HG02759 (cell line): ENCODE measurements at regions not wholly inside any gene's neighbourhood (a gene's known extent, or its start where the extent isn't known, plus 50 kb on each side); places are given as distances from the start of the nearest gene placed in this dataset.
A peak's percentile ranks its signal among the peaks of the same experiment; 100 is the strongest.

Experiments used
- ATAC-seq: cut with Tn5 transposase; IDR thresholded peaks from one replicate; pipeline ENCODE4 v1.9.1; 2021; ENCODE audit warnings: mild to moderate bottlenecking, moderate library complexity; ENCODE audit not compliant: unreplicated experiment

DNA sequence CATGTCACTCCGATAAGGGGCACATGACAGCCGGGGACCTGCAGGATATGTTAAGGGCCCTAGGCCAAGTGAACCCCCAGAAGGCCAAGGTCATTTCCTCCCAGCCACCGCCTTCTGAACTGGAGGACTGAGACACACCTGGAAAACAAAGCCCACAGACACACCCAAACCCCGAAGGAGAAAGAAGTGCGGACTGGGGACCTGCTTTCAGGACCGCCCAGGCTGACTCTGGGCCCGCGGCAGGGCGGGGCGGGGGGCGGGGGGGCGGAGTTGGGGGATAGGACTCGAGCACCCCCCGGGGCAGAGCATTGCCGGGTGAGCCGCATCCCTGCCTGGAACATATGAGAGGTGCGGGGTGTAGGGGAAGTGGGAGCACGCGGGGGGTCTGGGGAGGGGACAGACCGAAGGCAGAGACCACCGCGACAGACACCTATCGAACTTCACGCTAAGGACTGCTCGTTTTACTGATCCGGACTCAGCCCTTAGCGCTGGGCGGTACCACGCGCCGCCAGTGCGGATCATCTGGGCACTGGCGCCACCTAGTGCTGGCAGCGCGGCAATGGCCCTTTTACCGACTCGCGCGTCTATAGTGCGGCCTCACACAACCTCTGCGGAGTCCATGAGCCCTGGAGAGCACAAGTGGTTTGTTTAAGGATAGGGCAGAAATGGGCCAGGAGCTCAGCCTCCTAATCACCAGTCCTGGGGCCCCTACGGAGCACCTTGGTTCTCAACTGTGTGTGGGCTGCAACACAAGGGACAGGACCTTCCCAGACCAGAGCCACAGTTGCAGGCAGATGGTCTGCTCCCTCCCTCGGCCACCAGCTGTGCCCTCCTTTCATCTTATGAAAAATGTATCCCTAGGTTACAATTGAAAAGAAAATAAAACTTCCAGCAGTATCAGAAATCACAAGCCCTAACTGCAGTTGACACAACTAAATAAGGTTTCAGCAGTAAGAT, 157.6 kb downstream of the HERPUD2 start:
- peak; percentile 100 for ATAC-seq

DNA sequence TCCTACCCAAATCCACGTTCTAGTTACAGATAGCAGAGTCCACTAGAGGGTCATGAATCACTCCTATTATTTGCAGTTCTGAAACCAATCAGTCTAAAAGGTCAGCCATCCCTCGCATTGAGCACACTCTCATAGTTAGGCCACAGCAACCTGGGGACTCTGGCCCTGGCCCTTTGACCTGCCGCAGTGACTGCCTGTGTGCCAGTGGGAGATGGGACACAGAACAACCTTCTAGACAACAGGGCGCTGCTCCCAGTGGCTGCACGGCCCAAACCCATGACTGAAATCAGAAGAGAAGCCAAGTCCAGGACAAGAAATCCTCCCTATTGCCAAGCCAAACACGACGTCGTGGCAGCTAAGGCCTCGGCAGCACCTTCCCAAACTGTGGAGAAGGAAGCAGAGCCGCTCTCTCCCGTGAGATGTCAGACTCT, 158.5 kb downstream of the HERPUD2 start:
- no peak for ATAC-seq

DNA sequence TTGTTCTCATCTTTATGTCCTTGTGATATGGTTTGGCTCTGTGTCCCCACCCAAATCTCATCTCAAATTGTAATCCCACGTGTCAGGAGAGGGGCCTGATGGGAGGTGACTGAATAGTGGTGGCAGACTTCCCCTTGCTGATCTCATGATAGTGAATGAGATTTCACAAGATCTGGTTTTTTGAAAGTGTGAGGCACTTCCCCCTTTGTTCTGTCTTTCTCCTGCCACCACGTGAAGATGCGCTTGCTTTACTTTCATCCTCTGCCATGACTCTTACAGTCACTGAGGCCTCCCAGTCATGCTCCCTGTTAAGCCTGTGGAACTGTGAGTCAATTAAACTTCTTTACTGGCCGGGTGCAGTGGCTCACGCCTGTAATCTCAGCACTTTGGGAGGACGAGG, 161.0 kb downstream of the HERPUD2 start:
- ATAC-seq: no peak

DNA sequence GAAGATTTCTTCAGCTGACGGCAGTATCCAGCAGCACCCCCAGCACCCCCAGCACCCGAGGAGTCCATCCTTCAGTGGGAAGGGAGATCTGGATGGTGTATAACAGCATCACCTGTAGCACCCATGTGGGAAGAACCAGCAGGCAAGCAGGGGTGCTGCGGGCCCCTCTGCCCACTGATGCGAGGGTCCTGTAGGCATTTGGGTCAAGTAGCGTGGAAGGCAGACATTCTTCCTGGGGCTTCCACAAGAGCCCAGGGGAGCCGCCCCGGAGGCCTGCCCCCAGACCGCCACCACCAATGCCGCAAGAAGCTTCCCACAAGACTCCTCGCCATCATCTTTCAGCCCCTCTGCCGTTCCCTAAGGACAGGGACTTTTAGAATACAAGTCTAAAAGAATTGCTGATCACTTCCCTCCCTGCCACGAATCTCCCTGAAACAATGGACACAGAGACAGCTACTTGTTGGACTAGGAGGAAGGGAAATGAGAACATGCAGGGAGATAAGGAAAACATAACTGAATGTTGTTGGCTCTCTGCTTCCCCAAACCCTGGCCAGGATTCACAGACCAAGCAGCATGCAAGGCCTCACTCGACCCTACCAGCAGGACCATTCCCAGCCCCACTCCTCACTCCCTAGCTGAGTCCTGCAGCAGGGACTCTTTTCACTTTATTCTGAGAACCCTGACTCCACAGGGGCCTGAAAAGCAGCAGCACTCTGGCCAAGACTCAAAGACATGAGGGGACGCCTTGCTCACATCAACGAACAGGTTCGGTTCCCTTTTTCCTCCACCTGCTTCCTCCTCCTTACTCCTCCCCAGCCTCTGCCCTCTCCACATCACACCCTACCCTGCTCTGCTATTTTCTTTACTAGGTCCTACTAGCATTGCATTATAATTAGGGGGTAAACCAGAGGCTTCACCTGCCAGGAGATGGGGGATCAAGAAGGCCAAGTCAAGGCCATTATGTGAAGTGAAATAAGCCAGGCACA, 164.5 kb downstream of the HERPUD2 start:
- ATAC-seq: no peak

DNA sequence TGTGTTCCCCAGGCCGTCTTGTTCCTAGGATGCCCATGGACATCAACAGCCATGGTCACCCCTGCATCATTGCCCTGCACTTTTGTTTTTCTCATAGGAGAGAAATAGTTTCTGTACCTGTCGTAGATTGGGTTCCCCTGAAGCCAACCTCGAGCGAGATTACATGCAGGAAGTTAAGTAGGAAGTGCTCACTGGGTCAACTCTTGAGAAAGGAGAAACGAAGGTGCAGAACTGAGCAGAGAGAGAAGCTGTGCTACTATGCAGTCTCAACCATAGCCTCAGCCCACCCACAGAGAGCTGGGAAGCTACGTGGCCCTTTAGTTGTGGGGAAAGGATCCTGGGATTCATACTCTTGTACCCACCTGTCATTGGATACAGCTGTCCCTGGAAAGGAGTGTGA, 165.2 kb downstream of the HERPUD2 start:
- no peak for ATAC-seq

DNA sequence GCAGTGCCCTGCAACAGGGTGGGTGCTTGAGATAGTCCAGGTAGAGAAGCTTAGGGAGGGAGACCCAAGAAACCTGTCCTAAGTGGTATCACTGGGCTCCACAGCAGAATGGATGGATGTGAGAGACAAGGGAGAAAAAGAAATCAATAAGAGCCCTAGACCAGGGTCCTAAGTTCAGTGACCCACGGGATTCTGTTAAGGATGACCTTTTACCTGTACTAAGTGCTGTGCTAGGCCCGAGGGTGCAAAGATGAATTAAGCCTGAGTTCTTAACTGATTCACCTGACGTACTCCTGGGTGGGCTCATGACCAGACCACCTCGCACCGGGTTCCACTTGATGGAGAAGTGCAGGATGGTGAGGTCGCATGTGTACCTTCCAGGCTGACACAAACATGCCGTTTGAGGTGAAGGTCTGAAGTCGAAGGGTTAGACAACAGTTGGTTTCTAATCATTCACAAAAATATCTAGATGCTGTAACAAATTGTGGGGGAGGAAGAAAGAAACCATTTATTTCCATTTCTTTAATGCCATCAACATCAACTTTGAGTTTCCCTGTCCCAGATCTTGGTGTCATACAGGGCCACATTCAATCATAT, 166.5 kb downstream of the HERPUD2 start:
- no peak for ATAC-seq

DNA sequence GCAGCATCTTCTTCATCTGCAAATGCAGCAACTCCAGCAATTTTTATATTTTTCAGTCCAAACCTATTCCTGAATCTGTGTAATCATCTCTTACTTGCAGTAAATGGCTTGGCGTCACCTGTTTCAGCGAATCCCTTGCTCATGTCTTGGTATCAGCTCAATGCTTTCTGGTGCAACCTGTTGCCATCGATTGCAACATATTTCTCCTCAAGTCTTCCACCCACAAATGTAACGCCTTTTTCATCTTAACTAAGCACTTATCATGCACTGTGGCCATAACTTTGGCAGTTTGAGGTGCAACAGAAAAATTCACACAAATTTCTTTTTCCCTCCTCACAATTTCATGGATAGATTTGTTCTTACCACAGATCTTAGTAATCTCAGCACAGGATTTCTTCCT, 168.3 kb downstream of the HERPUD2 start:
- ATAC-seq: no peak

DNA sequence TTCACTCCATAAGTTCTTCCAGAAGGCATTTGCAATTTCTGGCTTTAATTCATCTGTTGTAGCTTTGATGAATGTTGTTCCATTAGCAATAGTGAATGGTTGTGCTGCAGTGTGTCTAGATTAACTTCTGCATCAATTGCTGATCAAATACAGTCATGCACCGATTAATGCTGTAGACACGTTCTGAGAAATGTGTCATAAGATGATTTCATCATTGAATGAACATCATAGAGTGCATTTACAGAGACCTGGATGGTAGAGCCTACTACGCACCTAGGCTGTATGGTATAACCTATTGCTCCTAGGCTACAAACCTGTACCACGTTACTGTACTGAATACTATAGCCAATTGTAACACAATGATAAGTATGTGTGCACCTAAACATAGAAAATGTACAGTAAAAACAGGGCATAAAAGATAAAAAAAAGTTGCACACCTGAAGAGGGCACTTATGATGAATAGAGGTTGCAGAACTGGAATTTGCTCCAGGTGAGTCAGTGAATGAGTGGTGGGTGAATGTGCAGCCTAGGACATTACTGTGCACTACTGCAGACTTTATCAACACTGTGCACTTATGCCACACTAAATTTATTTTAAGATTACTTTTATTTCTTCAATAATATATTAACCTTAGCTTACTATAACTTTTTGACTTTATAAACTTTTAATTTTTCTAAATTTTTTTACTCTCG, 170.7 kb downstream of the HERPUD2 start:
- ATAC-seq: no peak

DNA sequence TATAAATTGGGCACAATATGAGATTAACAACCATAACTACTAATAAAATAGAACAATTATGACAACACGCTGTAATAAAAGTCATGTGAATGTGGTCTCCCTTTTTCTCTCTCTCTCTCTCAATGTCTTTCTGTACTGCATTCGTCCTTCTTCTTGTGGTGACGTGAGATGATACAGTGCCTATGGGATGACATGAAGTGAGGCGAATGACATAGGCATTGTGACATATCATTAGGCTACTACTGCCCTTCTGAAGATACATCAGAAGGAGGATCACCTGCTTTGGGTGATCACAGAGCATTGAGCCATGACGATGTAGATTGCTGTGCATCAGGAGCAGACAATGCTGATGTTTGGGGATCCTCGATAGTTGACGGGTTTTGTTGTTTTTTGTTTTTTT, 171.6 kb downstream of the HERPUD2 start:
- ATAC-seq: no peak

DNA sequence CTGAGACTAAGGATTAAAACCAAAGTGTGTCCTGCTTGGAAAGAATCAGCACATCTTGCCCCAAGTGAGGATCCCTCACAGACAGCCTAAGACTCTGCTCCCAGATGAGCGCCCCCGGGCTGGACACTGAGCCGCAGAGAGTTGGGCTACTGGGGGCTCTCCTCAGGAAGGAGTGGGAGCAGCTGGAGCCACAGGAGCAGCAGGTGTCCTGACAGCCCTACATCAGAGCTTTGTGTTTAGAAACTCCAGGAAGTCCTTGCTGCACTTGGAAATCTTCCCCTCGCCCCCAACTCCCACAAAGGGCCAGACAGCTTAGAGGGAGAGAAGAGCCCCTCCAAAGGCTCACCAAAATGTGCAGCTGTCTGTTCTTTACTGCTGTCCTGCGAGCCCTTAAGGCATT, 172.2 kb downstream of the HERPUD2 start:
- ATAC-seq: no peak

DNA sequence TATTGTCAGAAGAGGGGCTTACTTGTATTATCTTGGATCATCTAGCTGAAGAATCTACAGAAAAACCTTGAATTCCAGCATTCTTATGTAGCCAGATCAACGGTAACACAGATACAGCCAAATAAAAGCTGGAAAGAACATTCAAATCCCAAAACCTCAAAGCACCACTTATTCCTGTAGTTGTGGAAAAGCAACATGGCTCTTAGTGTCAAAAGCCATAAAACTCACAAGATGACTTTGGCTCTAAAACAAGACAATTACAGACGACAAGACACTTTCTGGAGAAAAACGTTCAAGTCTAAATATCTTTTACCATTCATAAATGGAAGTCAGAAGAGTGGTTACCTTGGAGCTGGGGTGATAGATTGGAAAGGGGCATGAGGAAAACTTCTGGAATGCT, 173.0 kb downstream of the HERPUD2 start:
- no peak for ATAC-seq

DNA sequence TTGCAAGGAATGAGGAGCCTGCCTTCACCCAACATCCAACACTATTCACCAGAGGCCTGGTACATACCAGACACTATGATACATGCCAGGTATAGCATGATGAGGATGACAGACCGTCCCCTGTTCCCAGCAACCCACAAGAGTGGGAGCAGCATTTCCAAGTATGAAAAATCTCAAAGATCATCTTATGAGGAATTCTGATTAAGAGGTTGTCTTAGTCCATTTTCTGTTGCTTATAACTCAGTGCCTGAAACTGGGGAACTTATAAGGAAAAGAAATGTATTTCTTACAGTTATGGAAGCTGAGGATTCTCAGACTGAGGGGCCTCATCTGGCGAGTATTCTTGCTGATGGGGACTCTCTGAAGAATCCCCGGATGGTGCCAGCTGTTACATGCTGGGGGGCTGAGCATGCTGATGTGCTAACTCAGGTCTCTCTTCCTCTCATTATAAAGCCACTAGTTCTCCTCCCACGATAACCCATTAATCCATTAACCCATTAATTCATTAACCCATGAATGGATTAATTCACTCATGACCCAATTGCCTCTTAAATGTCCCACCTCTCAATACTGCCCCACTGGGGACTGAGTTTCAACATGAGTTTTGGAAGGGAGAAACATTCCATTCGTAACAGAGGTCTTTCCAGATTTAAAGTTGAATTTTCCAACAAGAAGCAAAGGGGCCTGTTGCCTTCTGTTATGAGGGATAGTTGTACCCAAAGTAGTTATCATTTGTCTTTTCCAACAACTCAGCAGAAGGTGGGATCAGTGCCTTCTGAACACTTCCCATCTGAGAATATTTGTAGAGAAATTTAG, 173.9 kb downstream of the HERPUD2 start:
- ATAC-seq: no peak

DNA sequence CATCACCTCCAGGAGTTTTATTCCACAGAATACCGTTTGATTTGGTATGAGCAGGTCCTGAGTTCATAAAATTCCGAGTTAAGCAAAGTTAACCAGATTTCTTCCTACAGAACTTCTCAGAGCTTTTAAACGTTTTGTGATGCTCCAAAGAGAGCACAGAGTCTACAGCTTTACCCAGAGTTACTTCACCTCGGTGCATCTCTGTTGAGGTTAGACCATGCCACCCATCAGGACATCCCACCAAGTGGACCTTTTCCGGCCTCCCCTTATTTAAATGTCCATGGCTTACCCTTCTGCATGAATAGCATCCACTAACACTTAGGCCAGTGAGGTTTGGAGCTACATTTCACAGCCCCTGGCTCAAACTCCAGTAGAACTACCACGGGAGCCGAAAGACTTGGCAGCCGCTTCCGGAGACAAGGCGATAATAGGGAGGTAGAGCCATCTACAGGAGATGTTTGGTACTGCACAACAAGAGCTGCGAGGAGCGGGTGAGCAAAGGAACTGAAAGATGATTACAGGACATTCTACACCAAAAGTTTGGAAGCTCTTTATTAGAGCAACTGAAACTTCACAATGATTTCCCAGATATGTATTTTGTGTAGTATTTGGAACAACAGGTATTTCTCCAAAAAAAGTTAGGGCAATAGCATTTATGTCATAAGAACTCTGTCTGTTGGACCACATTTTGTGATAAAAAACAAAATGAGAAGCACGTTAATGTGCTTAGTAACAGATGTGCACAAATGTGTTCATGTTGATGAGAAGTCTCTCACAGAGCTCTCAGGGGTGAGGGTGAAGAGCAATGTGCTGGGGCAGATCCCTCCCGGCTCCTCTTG, 174.7 kb downstream of the HERPUD2 start:
- peak; percentile 94 for ATAC-seq

DNA sequence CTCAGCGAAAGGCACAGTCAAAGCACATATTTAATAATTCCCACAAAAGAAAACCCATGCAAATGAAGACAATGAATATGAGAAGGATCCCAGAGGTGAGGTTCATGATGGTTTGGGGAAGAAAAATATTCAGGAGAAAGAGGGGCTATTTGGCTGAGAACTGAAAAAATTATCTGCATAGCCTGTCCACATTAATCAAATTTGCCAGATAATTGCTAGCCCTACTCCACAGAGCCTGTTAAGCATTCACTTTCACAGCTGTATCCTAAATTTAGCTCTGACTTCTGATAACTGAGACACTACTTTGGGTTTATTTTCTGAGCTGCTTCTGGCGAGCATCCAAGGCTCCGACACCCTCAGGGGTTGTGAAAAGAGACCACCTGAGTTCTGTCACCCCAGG, 176.2 kb downstream of the HERPUD2 start:
- no peak for ATAC-seq

DNA sequence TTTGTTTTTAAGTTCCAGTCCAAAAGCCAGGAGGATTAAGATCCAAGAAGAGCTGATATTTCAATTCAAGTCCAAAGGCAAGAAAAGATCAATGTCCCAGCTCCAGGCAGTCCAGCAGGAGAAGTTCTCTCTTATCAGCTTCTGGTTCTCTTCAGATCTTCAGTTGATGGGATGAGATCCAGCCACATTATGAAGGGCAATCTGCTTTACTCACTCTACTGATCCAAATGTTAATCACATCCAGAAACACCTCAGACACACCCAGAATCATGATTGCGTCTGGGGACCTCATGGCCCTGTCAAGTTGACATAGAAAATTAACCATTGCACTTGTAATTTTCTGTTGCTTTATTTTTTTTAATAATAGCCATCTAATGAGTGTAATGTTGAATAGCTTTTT, 178.4 kb downstream of the HERPUD2 start:
- ATAC-seq: no peak

DNA sequence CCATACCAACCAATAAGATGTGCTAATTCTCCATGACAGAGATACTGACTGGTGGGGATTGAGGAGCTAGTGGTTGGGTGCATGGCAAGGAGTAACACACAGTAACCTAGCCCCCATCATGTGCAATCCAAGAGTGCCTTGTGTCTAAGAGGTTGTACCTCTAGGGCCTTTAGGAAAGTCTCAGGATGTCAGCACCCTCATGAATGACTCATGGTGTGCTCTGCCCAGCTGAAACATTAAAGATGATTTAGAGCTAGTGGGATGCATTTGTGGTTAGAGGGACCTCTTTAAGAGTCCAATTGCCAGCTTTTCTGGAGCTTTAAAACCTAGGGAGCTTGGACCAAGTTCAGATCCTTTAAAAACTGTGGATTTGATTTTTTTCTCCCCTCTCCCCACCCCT, 181.1 kb downstream of the HERPUD2 start:
- ATAC-seq: no peak

DNA sequence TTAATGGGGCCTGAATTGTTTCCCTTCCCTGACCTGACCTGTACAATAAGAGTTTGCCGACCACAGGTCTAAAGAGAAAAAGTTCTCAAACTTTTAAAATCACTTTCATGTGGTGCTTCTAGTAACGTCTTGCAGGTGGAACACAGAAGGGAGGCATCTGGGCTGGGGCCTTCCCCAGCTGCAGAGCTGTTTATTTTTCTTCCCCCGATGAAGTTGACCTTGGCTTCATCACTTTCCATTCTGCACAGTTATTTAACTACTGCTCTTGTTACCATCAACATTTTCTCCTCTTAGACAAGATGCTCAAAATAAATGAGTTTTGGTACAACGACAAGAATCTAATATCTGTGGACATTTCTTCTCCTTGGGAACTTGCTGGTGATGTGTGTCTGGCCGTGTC, 181.7 kb downstream of the HERPUD2 start:
- no peak for ATAC-seq

DNA sequence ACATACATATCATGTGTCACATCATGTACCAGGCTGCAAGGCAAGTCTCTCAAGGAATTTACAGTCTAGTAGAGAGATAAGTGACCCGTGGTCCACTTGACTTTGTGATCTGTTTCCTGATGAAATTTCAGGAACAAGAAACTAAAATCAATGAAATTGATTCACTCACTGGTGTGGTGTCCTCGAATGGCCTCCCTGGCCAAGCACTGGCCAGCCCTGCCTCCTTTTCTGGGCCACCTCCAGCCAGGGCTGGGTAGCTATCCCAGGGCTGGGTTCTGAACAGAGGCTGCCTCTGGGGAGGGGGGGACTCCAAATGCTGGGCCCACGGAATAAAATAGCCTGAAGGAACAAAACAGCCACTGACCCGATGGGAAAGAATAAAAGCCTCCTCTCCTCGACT, 182.2 kb downstream of the HERPUD2 start:
- ATAC-seq: no peak
